A549 (cell line): ENCODE measurements at regions not wholly inside any gene's neighbourhood (a gene's known extent, or its start where the extent isn't known, plus 50 kb on each side); places are given as distances from the start of the nearest gene placed in this dataset.
A peak's percentile ranks its signal among the peaks of the same experiment; 100 is the strongest.

Experiments used
- ATAC-seq, 2 experiments: fragments of 200-7000 bp in 1 of 2; fragments of >200 bp in 1 of 2; cut with Nextera tagmentation in 1 of 2; cut with Tn5 transposase in 1 of 2; 3 replicates each; pipeline versions ENCODE4 v1.8.0 to v1.9.1; 2018 to 2020; ENCODE audit warnings: mild to moderate bottlenecking in 1 of 2, moderate library complexity in 1 of 2
- CTCF ChIA-PET: fragments of 300-600 bp; sonication (Branson Sonifier 250); formaldehyde crosslinking; extraction: SDS; loops from one replicate; lab custom pipeline; 2021; ENCODE audit warnings: antibody characterized with exemption, inconsistent platforms; lab: Yijun Ruan, JAX
- POLR2A ChIA-PET: fragments of 350-600 bp; formaldehyde crosslinking; extraction: SDS; loops from one replicate; lab custom pipeline; 2021; ENCODE audit warnings: antibody characterized with exemption, inconsistent platforms; lab: Yijun Ruan, JAX
- DNase-seq, 2 experiments: peaks; one replicate each; pipeline versions ENCODE4 v3.0.0 to v3.0.0-alpha.2; 2011 to 2016; ENCODE audit warnings: low read depth in 1 of 2, low spot score in 1 of 2
- FAIRE-seq: peaks from 2 replicates; lab custom pipeline; 2011; peaks lifted over from hg19 to GRCh38; lab: Jason Lieb, UNC
- H3K27ac ChIP-seq, 2 experiments: fragments of >200 bp; sonication (Bioruptor Twin); formaldehyde crosslinking; 3 replicates each; pipeline ENCODE4 v1.5.1; 2016 to 2017
- H3K4me1 ChIP-seq: fragments of >200 bp; sonication (Bioruptor Twin); formaldehyde crosslinking; 3 replicates; pipeline ENCODE4 v1.6.1; 2016
- H3K4me2 ChIP-seq: fragments of >200 bp; sonication (Bioruptor Twin); formaldehyde crosslinking; 3 replicates; pipeline ENCODE4 v1.6.1; 2016
- H3K4me3 ChIP-seq: fragments of >200 bp; sonication (Bioruptor Twin); formaldehyde crosslinking; 3 replicates; pipeline ENCODE4 v1.5.1; 2016
- H3K9me3 ChIP-seq: fragments of >200 bp; sonication (Bioruptor Twin); formaldehyde crosslinking; 3 replicates; pipeline ENCODE4 v1.6.1; 2016
- CBX2 ChIP-seq: fragments of 200-600 bp; sonication (generic); IDR thresholded peaks from 2 replicates; pipeline ENCODE4 v1.6.1; 2016; ENCODE audit warnings: low read depth, mild to moderate bottlenecking, borderline replicate concordance
- CBX8 ChIP-seq: fragments of 200-600 bp; sonication (generic); IDR thresholded peaks from 2 replicates; pipeline ENCODE4 v1.6.1; 2016
- CEBPB ChIP-seq, 2 experiments: fragments of >200 bp in 1 of 2; sonication (Bioruptor Twin) in 1 of 2; formaldehyde crosslinking in 1 of 2; IDR thresholded peaks; 2 replicates each; pipeline ENCODE4 v1.6.1; 2012 to 2016
- CHD4 ChIP-seq: fragments of 200-600 bp; sonication (generic); IDR thresholded peaks from 2 replicates; pipeline ENCODE4 v1.6.1; 2016; ENCODE audit warnings: antibody characterized with exemption, mild to moderate bottlenecking, borderline replicate concordance
- E2F6 ChIP-seq: IDR thresholded peaks from 2 replicates; pipeline ENCODE4 v1.6.1; 2012; ENCODE audit warnings: low read depth, borderline replicate concordance
- FOSL2 ChIP-seq, 2 experiments: fragments of 450-650 bp in 1 of 2; fragments of >200 bp in 1 of 2; sonication (Bioruptor Twin) in 1 of 2; formaldehyde crosslinking; IDR thresholded peaks; 2 replicates each; pipeline versions ENCODE4 v1.5.0 to v1.6.1; 2016 to 2020; ENCODE audit warnings: mild to moderate bottlenecking in 1 of 2, moderate library complexity in 1 of 2
- HOXB5 ChIP-seq: fragments of 250-450 bp; sonication (Bioruptor Pico); IDR thresholded peaks from 2 replicates; pipeline ENCODE4 v1.5.0; 2020; ENCODE audit warnings: mild to moderate bottlenecking, moderate library complexity
- KDM5A ChIP-seq: fragments of 200-600 bp; sonication (generic); IDR thresholded peaks from 2 replicates; pipeline ENCODE4 v1.6.1; 2016; ENCODE audit warnings: antibody characterized with exemption, mild to moderate bottlenecking
- MYC ChIP-seq: IDR thresholded peaks from 2 replicates; pipeline ENCODE4 v1.6.1; 2012; ENCODE audit warnings: mild to moderate bottlenecking, inconsistent platforms, low read length, improper control_type of control experiment, borderline replicate concordance
- NFE2L2 ChIP-seq: fragments of 150-350 bp; conservative IDR thresholded peaks from 2 replicates; pipeline ENCODE4 v1.6.1; 2014; ENCODE audit warnings: low read length
- POLR2A ChIP-seq: IDR thresholded peaks from 2 replicates; pipeline ENCODE4 v1.6.1; 2012; ENCODE audit warnings: mild to moderate bottlenecking, low read length
- RAD21 ChIP-seq, 2 experiments: fragments of >200 bp in 1 of 2; sonication (Bioruptor Twin) in 1 of 2; formaldehyde crosslinking in 1 of 2; IDR thresholded peaks in 1 of 2; conservative IDR thresholded peaks in 1 of 2; 2 replicates in 1 of 2; 3 replicates in 1 of 2; pipeline ENCODE4 v1.6.1; 2012 to 2018; ENCODE audit warnings: inconsistent platforms in 1 of 2
- RARB ChIP-seq: fragments of 250-450 bp; sonication (Bioruptor Pico); IDR thresholded peaks from 2 replicates; pipeline ENCODE4 v1.8.0; 2021; ENCODE audit warnings: mild to moderate bottlenecking, moderate library complexity
- REST ChIP-seq: fragments of 200-600 bp; sonication (generic); IDR thresholded peaks from 2 replicates; pipeline ENCODE4 v1.6.1; 2016; ENCODE audit warnings: antibody characterized with exemption, mild to moderate bottlenecking, moderate library complexity
- RNF2 ChIP-seq: fragments of 200-600 bp; sonication (generic); IDR thresholded peaks from 2 replicates; pipeline ENCODE4 v1.6.1; 2016; ENCODE audit warnings: low read depth, mild to moderate bottlenecking, antibody characterized with exemption, moderate library complexity, borderline replicate concordance
- SMC3 ChIP-seq: fragments of >200 bp; sonication (Bioruptor Twin); formaldehyde crosslinking; IDR thresholded peaks from 3 replicates; pipeline ENCODE4 v1.6.1; 2018; ENCODE audit warnings: inconsistent platforms
- SREBF2 ChIP-seq: fragments of 450-650 bp; IDR thresholded peaks from 2 replicates; pipeline ENCODE4 v1.6.1; 2014; ENCODE audit warnings: mild to moderate bottlenecking, moderate library complexity
- TP53 ChIP-seq: fragments of 250-450 bp; sonication (Bioruptor Pico); IDR thresholded peaks from 2 replicates; pipeline ENCODE4 v1.5.0; 2021; ENCODE audit warnings: mild to moderate bottlenecking, moderate library complexity
- ZC3H11A ChIP-seq: fragments of 450-650 bp; IDR thresholded peaks from 2 replicates; pipeline ENCODE4 v1.6.1; 2014; ENCODE audit warnings: antibody characterized with exemption, mild to moderate bottlenecking
- ZSCAN20 ChIP-seq: fragments of 250-450 bp; sonication (Bioruptor Pico); IDR thresholded peaks from 2 replicates; pipeline ENCODE4 v1.8.0; 2022; ENCODE audit warnings: mild to moderate bottlenecking, moderate library complexity
- WGBS: methylation state at CpG from one replicate; pipeline ENCODE4 v1.1.6; 2017; ENCODE audit errors: missing lambda C conversion rate; 5-methylcytosine and 5-hydroxymethylcytosine counted together
- TF ChIP-seq, protein P1 (sequence below): fragments of 250-450 bp; sonication (Bioruptor Pico); IDR thresholded peaks from 2 replicates; pipeline ENCODE4 v1.5.0; 2020; ENCODE audit warnings: low read depth, mild to moderate bottlenecking, moderate library complexity
- TF ChIP-seq, protein P2 (sequence below): fragments of >200 bp; sonication (Bioruptor Twin); formaldehyde crosslinking; IDR thresholded peaks from 3 replicates; pipeline ENCODE4 v1.5.1; 2016

GRCh38 chr5:174418809-174419539 lies 305.4 kb upstream of the MSX2 start:
- DNase-seq (peak; percentile 20 to 41), ATAC-seq (peak; percentile 82 to 83), FAIRE-seq (no peak)
- Histone ChIP-seq H3K9me3 (no peaks in the 10 kb centered on the region), H3K27ac (peak overlapping the region in 1 of 2 experiments; percentile 37; a peak in 2 of 6 replicates), H3K4me1 (peaks cover 7% of the 10 kb centered on the region; the same call in 2 of the 3 replicates), H3K4me2 (peak overlapping the region; percentile 84), H3K4me3 (peak overlapping the region; percentile 36)
- ChIA-PET POLR2A (interaction anchor here (1.3 to 1.4 kb wide), 2 partner anchors 114 to 305 kb away, joined by 4 to 5 read pairs; partner anchors contain the start of gene MSX2), CTCF (interaction anchor here (0.6 to 7.7 kb wide), 74 partner anchors 11 to 773 kb away, joined by 3 to 100 read pairs (median 5); no protein-coding TSS in a partner anchor)
- no peak for TF ChIP-seq CEBPB (IDR thresholded peaks at IDR 0.05)
- TF ChIP-seq REST: no peak
- TF ChIP-seq, protein P1, sequence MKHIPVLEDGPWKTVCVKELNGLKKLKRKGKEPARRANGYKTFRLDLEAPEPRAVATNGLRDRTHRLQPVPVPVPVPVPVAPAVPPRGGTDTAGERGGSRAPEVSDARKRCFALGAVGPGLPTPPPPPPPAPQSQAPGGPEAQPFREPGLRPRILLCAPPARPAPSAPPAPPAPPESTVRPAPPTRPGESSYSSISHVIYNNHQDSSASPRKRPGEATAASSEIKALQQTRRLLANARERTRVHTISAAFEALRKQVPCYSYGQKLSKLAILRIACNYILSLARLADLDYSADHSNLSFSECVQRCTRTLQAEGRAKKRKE: no peak
- no peak for TF ChIP-seq RARB (CRISPR knock-in tag)
- TF ChIP-seq POLR2A: no peak
- no peak for TF ChIP-seq HOXB5 (CRISPR knock-in tag)
- TF ChIP-seq SREBF2: no peak
- no peak for TF ChIP-seq KDM5A
- TF ChIP-seq E2F6: no peak
- TF ChIP-seq MYC: no peak
- no peak for TF ChIP-seq NFE2L2
- TF ChIP-seq, protein P2, sequence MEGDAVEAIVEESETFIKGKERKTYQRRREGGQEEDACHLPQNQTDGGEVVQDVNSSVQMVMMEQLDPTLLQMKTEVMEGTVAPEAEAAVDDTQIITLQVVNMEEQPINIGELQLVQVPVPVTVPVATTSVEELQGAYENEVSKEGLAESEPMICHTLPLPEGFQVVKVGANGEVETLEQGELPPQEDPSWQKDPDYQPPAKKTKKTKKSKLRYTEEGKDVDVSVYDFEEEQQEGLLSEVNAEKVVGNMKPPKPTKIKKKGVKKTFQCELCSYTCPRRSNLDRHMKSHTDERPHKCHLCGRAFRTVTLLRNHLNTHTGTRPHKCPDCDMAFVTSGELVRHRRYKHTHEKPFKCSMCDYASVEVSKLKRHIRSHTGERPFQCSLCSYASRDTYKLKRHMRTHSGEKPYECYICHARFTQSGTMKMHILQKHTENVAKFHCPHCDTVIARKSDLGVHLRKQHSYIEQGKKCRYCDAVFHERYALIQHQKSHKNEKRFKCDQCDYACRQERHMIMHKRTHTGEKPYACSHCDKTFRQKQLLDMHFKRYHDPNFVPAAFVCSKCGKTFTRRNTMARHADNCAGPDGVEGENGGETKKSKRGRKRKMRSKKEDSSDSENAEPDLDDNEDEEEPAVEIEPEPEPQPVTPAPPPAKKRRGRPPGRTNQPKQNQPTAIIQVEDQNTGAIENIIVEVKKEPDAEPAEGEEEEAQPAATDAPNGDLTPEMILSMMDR: no peak
- TF ChIP-seq CBX2: no peak
- no peak for TF ChIP-seq RNF2
- no peak for TF ChIP-seq CBX8
- TF ChIP-seq ZC3H11A: no peak
- TF ChIP-seq, all 56 proteins: peak for 0
- 4% methylated on average over 18 of the region's 18 CpGs for WGBS

GRCh38 chr5:174419540-174420132 lies 304.7 kb upstream of the MSX2 start:
- FAIRE-seq (no peak), DNase-seq (peak; percentile 82 to 91), ATAC-seq (peak; percentile 97 to 99)
- TF ChIP-seq RAD21 (conservative IDR thresholded peaks at IDR 0.05 in 1 of 2, IDR thresholded peaks at IDR 0.05 in 1 of 2): peak; percentile 97 to 98
- TF ChIP-seq CHD4: no peak
- TF ChIP-seq, protein P2: peak; percentile 97
- no peak for TF ChIP-seq TP53 (CRISPR knock-in tag)
- TF ChIP-seq ZSCAN20 (CRISPR knock-in tag): no peak
- TF ChIP-seq SMC3: peak; percentile 99
- no peak for TF ChIP-seq FOSL2 (IDR thresholded peaks at IDR 0.05)
- TF ChIP-seq FOSL2 (CRISPR knock-in tag; IDR thresholded peaks at IDR 0.05): no peak
- 6% methylated on average over 17 of the region's 17 CpGs for WGBS
- H3K4me2 ChIP-seq: peak overlapping the region; percentile 84
- CTCF ChIA-PET: interaction anchor here (0.6 to 7.7 kb wide), 85 partner anchors 12 to 774 kb away, joined by 3 to 100 read pairs (median 4); no protein-coding TSS in a partner anchor
- H3K4me3 ChIP-seq: peak overlapping the region; percentile 36
- H3K27ac ChIP-seq: peak overlapping the region in 1 of 2 experiments; percentile 37; a peak in 1 of 6 replicates
- H3K4me1 ChIP-seq: peaks cover under 1% of the 10 kb centered on the region; the same call in 1 of the 3 replicates
- POLR2A ChIA-PET: interaction anchor here (1.3 to 1.4 kb wide), 2 partner anchors 113 to 305 kb away, joined by 4 to 5 read pairs; partner anchors contain the start of gene MSX2
- no peaks in the 10 kb centered on the region for H3K9me3 ChIP-seq
